HUES64 (cell line): ENCODE measurements at regions not wholly inside any gene's neighbourhood (a gene's known extent, or its start where the extent isn't known, plus 50 kb on each side); places are given as distances from the start of the nearest gene placed in this dataset.
"Not testable (repeated sequence)": the region's sequence is repeated elsewhere in the genome, so short reads cannot be mapped to it uniquely, and the experiment has no call there.

Experiments
- H3K27ac ChIP-seq: 2 replicates; pipeline ENCODE4 v1.7.0; 2013; ENCODE audit warnings: low read depth, low read length, inconsistent platforms
- H3K27me3 ChIP-seq: 2 replicates; pipeline ENCODE4 v1.6.1; 2013; ENCODE audit warnings: mild to moderate bottlenecking, low read length; ENCODE audit not compliant: insufficient read depth
- H3K36me3 ChIP-seq: 2 replicates; pipeline ENCODE4 v1.6.1; 2013; ENCODE audit warnings: mild to moderate bottlenecking, low read length; ENCODE audit not compliant: insufficient read depth
- H3K4me1 ChIP-seq: 2 replicates; pipeline ENCODE4 v1.6.1; 2013; ENCODE audit warnings: mild to moderate bottlenecking, low read length, moderate library complexity; ENCODE audit not compliant: insufficient read depth
- H3K4me3 ChIP-seq: 2 replicates; pipeline ENCODE4 v1.5.1; 2013; ENCODE audit warnings: mild to moderate bottlenecking, low read length, moderate library complexity
- H3K9ac ChIP-seq: 2 replicates; pipeline ENCODE4 v1.6.1; 2013; ENCODE audit warnings: mild to moderate bottlenecking, low read depth, low read length
- H3K9me3 ChIP-seq: 2 replicates; pipeline ENCODE4 v1.6.1; 2013; ENCODE audit warnings: low read depth, low read length; ENCODE audit not compliant: insufficient read depth
- WGBS: fragments of 150-250, 120-280 bp; methylation state at CpG from one replicate; pipeline ENCODE4 v1.1.7; 2013; ENCODE audit warnings: missing lambda C conversion rate; 5-methylcytosine and 5-hydroxymethylcytosine counted together

DNA sequence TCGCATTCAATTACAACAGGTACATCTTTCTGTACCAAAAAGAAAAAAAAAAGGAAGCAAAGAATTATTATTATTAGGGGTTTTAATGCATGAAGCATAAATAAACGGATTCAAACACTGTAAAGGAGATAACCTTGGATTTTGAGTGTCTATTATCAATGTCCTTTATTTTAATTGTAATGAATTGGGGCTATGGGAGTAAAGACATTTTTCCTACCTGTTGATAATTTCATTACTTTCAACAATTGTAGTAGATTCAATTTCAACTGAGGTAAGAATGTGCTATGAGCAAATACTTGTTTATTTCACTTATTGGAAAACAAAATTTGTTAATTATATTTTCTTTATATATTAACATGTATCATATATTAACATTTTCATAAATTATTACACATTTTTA, 855.6 kb downstream of the KCNJ2 start:
- Histone ChIP-seq H3K27me3 (peaks cover 27% of the 10 kb centered on the region), H3K27ac (no peak overlapping the region), H3K9me3 (0 out of 2 replicates have a peak, but pooled peaks cover 4% of the 10 kb centered on the region), H3K4me1 (peaks cover 23% of the 10 kb centered on the region), H3K36me3 (no peaks in the 10 kb centered on the region), H3K4me3 (no peak overlapping the region), H3K9ac (no peak overlapping the region)
- 95% methylated on average over 1 of the region's 2 CpGs for WGBS

- Histone ChIP-seq H3K4me3 (no peak overlapping the region), H3K4me1 (peaks cover 23% of the 10 kb centered on the region), H3K27ac (no peak overlapping the region), H3K27me3 (peaks cover 62% of the 10 kb centered on the region), H3K36me3 (no peaks in the 10 kb centered on the region), H3K9me3 (no peaks in the 10 kb centered on the region), H3K9ac (no peak overlapping the region)
These were observed 859.9 kb downstream of the KCNJ2 start for GRCh38 chr17:71029246-71029645.

- not testable (repeated sequence) for H3K9me3 ChIP-seq, H3K9ac ChIP-seq, H3K4me3 ChIP-seq, H3K36me3 ChIP-seq, H3K27ac ChIP-seq
- Histone ChIP-seq H3K4me1 (peaks cover 24% of the 10 kb centered on the region), H3K27me3 (peaks cover 75% of the 10 kb centered on the region)
- WGBS = no CpG with 5 or more reads among the region's 2 CpGs
These were observed 862.0 kb downstream of the KCNJ2 start for GRCh38 chr17:71031286-71031685.

GRCh38 chr17:71032746-71033273, 863.5 kb downstream of the KCNJ2 start:
- H3K36me3 ChIP-seq = no peaks in the 10 kb centered on the region
- peaks cover 24% of the 10 kb centered on the region for H3K4me1 ChIP-seq
- H3K27me3 ChIP-seq = peaks cover 86% of the 10 kb centered on the region
- peak overlapping the region; percentile 15 for H3K4me3 ChIP-seq
- no peaks in the 10 kb centered on the region for H3K9me3 ChIP-seq
- WGBS = 0% methylated on average over 2 of the region's 2 CpGs
- H3K27ac ChIP-seq = peak overlapping the region; percentile 48; the same call in 1 of the 2 replicates
- H3K9ac ChIP-seq = no peak overlapping the region

DNA sequence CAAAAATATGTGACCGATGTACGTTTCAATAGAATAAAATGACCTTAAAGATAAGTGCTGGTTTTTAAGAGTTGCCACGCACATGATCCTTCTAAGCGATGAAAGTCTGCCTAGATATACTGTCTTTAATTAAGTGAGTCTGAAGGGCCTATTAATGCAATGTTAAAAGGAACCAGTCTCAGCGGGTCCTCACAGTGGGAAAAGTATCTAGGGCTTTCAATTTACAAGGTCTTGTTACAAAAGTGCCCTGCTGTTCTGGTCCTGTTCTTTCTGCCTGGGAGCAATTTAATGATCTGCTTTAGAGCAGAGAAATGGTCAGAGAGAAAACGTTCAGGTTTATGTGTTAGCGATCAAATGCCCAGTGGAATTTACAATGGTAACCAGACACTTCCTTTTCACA, 864.0 kb downstream of the KCNJ2 start:
- Histone ChIP-seq H3K27ac (peak overlapping the region; percentile 48; the same call in 1 of the 2 replicates), H3K4me3 (peak overlapping the region; percentile 15), H3K27me3 (peaks cover 87% of the 10 kb centered on the region), H3K4me1 (peaks cover 24% of the 10 kb centered on the region), H3K9me3 (no peaks in the 10 kb centered on the region), H3K9ac (no peak overlapping the region), H3K36me3 (no peaks in the 10 kb centered on the region)
- WGBS = 2% methylated on average over 7 of the region's 7 CpGs

DNA sequence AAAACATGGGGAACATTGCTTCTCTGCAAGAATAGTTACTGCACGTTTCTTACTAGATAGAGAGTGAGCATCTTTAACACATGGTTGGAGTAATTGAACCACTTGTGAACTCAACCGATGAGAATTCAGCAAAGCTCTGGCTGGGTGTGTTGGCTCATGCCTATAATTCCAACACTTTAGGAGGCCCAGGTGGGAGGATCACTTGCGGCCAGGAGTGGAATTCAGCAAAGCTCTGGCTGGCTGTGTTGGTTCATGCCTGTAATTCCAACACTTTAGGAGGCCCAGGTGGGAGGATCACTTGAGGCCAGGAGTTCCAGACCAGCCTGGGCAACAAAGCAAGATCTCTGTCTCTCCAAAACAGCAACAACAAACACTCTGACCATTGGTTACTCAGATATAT, 865.9 kb downstream of the KCNJ2 start:
- H3K9me3 ChIP-seq = no peaks in the 10 kb centered on the region
- H3K36me3 ChIP-seq = no peaks in the 10 kb centered on the region
- H3K4me1 ChIP-seq = peaks cover 24% of the 10 kb centered on the region
- H3K4me3 ChIP-seq = no peak overlapping the region
- WGBS = 90% methylated on average over 3 of the region's 3 CpGs
- H3K27me3 ChIP-seq = peaks cover 90% of the 10 kb centered on the region
- no peak overlapping the region for H3K9ac ChIP-seq
- no peak overlapping the region for H3K27ac ChIP-seq

DNA sequence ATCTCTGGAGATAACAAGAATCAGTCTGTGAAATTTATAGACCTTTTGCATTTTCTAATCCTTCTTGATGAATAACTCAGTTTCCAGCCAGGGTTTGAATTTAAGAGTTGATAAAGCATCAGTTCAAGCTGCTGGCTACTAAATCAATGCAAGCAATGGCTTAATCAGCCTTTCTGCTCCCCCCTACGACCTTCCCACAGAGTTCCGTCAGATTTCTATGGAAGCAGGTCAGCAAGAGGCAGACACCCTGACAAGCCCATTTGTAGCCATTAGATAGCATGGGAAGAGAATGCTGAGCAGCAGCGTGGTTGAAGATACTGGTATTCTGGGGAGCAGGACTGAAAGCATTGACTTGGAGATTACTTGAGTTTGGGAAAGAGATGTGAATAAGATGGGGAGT, 868.1 kb downstream of the KCNJ2 start:
- no peak overlapping the region for H3K9ac ChIP-seq
- H3K9me3 ChIP-seq = no peaks in the 10 kb centered on the region
- no peak overlapping the region for H3K27ac ChIP-seq
- 79% methylated on average over 3 of the region's 3 CpGs for WGBS
- H3K27me3 ChIP-seq = peaks cover 79% of the 10 kb centered on the region
- peaks cover 19% of the 10 kb centered on the region for H3K4me1 ChIP-seq
- no peaks in the 10 kb centered on the region for H3K36me3 ChIP-seq
- no peak overlapping the region for H3K4me3 ChIP-seq

- no peaks in the 10 kb centered on the region for H3K36me3 ChIP-seq
- no peak overlapping the region for H3K9ac ChIP-seq
- peaks cover 74% of the 10 kb centered on the region for H3K27me3 ChIP-seq
- no peaks in the 10 kb centered on the region for H3K9me3 ChIP-seq
- H3K27ac ChIP-seq = no peak overlapping the region
- no peak overlapping the region for H3K4me3 ChIP-seq
- H3K4me1 ChIP-seq = peaks cover 3% of the 10 kb centered on the region
- WGBS = 96% methylated on average over 4 of the region's 4 CpGs
These were observed 870.1 kb downstream of the KCNJ2 start for GRCh38 chr17:71039391-71039790.

- Histone ChIP-seq H3K36me3 (no peaks in the 10 kb centered on the region), H3K4me1 (no peaks in the 10 kb centered on the region), H3K9me3 (no peaks in the 10 kb centered on the region), H3K9ac (no peak overlapping the region), H3K27ac (no peak overlapping the region), H3K27me3 (no peaks in the 10 kb centered on the region), H3K4me3 (no peak overlapping the region)
- 100% methylated on average over 1 of the region's 1 CpG for WGBS
These were observed 883.6 kb downstream of the KCNJ2 start for GRCh38 chr17:71052971-71053370.

GRCh38 chr17:71055128-71055527, 885.8 kb downstream of the KCNJ2 start:
- Histone ChIP-seq H3K4me1 (no peaks in the 10 kb centered on the region), H3K27me3 (no peaks in the 10 kb centered on the region), H3K9ac (no peak overlapping the region), H3K9me3 (no peaks in the 10 kb centered on the region), H3K27ac (no peak overlapping the region), H3K4me3 (no peak overlapping the region), H3K36me3 (no peaks in the 10 kb centered on the region)

GRCh38 chr17:71057448-71057847, 888.1 kb downstream of the KCNJ2 start:
- no peaks in the 10 kb centered on the region for H3K4me1 ChIP-seq
- no peaks in the 10 kb centered on the region for H3K36me3 ChIP-seq
- no peaks in the 10 kb centered on the region for H3K27me3 ChIP-seq
- no peak overlapping the region for H3K9ac ChIP-seq
- H3K27ac ChIP-seq = no peak overlapping the region
- H3K9me3 ChIP-seq = no peaks in the 10 kb centered on the region
- H3K4me3 ChIP-seq = no peak overlapping the region
- 97% methylated on average over 6 of the region's 6 CpGs for WGBS

- WGBS = 91% methylated on average over 5 of the region's 5 CpGs
- no peak overlapping the region for H3K4me3 ChIP-seq
- no peaks in the 10 kb centered on the region for H3K27me3 ChIP-seq
- no peaks in the 10 kb centered on the region for H3K4me1 ChIP-seq
- H3K9me3 ChIP-seq = no peaks in the 10 kb centered on the region
- H3K27ac ChIP-seq = no peak overlapping the region
- H3K36me3 ChIP-seq = no peaks in the 10 kb centered on the region
- no peak overlapping the region for H3K9ac ChIP-seq
These were observed 888.6 kb downstream of the KCNJ2 start for GRCh38 chr17:71057938-71058337.
